ENCODE measurements at regions not wholly inside any gene's neighbourhood (a gene's known extent, or its start where the extent isn't known, plus 50 kb on each side); places are given as distances from the start of the nearest gene placed in this dataset.

GRCh38 chr2:160726046-160726445 lies 232.4 kb upstream of the RBMS1 start:
- TF ChIP-seq CTCF (IDR thresholded peaks at IDR 0.05) (no peak), POLR2A (IDR thresholded peaks at IDR 0.05) (no peak)
